Psoas muscle (tissue), 7 donors: ENCODE measurements at regions not wholly inside any gene's neighbourhood (a gene's known extent, or its start where the extent isn't known, plus 50 kb on each side); places are given as distances from the start of the nearest gene placed in this dataset.

Source experiments
- ATAC-seq, 4 donors: fragments of 200-7000 bp; cut with Tn5 transposase; one replicate each; pipeline ENCODE4 v1.9.1; 2020; ENCODE audit warnings: moderate library complexity in 3 of 4, mild to moderate bottlenecking in 2 of 4
- DNase-seq, 2 donors: peaks; one replicate each; pipeline ENCODE4 v3.0.0-alpha.2; 2020
- H3K27ac ChIP-seq: fragments of 200-600 bp; one replicate; pipeline ENCODE4 v1.8.0; 2022
- H3K27me3 ChIP-seq, 3 donors: fragments of 200-600 bp in 1 of 3; one replicate each; pipeline versions ENCODE4 v1.6.1 to v1.8.0; 2013 to 2022; ENCODE audit warnings: low read length in 2 of 3, mild to moderate bottlenecking in 2 of 3, moderate library complexity in 1 of 3; ENCODE audit not compliant: insufficient read depth in 3 of 3
- H3K36me3 ChIP-seq, 2 donors: fragments of 200-600 bp in 1 of 2; one replicate each; pipeline versions ENCODE4 v1.6.1 to v1.8.0; 2013 to 2022; ENCODE audit warnings: low read depth in 1 of 2, mild to moderate bottlenecking in 1 of 2, moderate library complexity in 1 of 2; ENCODE audit not compliant: insufficient read depth in 1 of 2
- H3K4me1 ChIP-seq: fragments of 200-600 bp; one replicate; pipeline ENCODE4 v1.8.0; 2022
- H3K4me3 ChIP-seq: fragments of 200-600 bp; one replicate; pipeline ENCODE4 v1.8.0; 2022; ENCODE audit warnings: mild to moderate bottlenecking
- H3K9me3 ChIP-seq: fragments of 200-600 bp; one replicate; pipeline ENCODE4 v1.8.0; 2022
- WGBS, 3 donors: extraction: QIAGEN DNeasy Blood & Tissue Kit; methylation state at CpG; one replicate each; pipeline versions ENCODE4 v1.1.6 to v1.1.7; 2013; 5-methylcytosine and 5-hydroxymethylcytosine counted together
- intact Hi-C, 2 donors: fragments of 100-400 bp; cut with DNase I; formaldehyde crosslinking; loops; one replicate each; pipeline versions ENCODE4 v1.11.0 to v1.14.2; 2022
- TF ChIP-seq, protein P1 (sequence below): fragments of 200-600 bp; IDR thresholded peaks from one replicate; pipeline ENCODE4 v1.8.0; 2022; ENCODE audit warnings: antibody characterized with exemption
- donor health status: healthy with polysubstance abuse.
- donor health status: DM: no; HTN: no; CAD: no; lungs with moderate emphysema.
- donor health status: Bipolar disorder and iron deficiency.
- donor health status: healthy.
- donor health status: DM: yes; HTN: yes; CAD: no.
- donor health status: DM: no; HTN: no; CAD: no.
- donor health status: DM: yes; HTN: yes; CAD: no.

DNA sequence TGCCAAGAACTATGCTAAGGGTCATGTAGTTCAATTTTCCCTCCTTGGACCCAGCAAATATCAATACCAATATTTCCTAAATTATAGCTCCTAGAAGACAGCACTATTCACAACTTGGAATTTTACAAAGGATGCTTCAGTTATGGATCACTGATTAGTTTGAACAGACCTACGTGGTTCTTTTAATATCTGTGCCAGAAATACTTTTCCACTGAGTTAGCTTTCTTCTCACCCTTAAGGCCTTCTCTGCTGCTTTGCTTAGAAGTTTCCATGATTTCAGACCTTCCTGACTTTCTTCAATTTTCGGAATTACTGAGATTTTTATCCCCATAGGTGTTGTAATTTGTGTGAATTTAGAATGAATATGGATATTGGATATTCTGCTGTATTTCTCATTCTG, 380.4 kb downstream of the PSAT1 start:
- no peaks in the 10 kb centered on the region for H3K4me1 ChIP-seq
- DNase-seq (no peak), ATAC-seq (no peak)
- intact Hi-C loops: no loop called here
- 59 to 72% (median 67%) methylated on average over 2 of the region's 2 CpGs for WGBS, 3 donors
- no peak overlapping the region for H3K27ac ChIP-seq
- H3K36me3 ChIP-seq: no peaks in the 10 kb centered on the region
- no peaks in the 10 kb centered on the region for H3K9me3 ChIP-seq
- TF ChIP-seq, protein P1, sequence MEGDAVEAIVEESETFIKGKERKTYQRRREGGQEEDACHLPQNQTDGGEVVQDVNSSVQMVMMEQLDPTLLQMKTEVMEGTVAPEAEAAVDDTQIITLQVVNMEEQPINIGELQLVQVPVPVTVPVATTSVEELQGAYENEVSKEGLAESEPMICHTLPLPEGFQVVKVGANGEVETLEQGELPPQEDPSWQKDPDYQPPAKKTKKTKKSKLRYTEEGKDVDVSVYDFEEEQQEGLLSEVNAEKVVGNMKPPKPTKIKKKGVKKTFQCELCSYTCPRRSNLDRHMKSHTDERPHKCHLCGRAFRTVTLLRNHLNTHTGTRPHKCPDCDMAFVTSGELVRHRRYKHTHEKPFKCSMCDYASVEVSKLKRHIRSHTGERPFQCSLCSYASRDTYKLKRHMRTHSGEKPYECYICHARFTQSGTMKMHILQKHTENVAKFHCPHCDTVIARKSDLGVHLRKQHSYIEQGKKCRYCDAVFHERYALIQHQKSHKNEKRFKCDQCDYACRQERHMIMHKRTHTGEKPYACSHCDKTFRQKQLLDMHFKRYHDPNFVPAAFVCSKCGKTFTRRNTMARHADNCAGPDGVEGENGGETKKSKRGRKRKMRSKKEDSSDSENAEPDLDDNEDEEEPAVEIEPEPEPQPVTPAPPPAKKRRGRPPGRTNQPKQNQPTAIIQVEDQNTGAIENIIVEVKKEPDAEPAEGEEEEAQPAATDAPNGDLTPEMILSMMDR: no peak
- H3K27me3 ChIP-seq: no peaks in the 10 kb centered on the region
- H3K4me3 ChIP-seq: no peak overlapping the region

DNA sequence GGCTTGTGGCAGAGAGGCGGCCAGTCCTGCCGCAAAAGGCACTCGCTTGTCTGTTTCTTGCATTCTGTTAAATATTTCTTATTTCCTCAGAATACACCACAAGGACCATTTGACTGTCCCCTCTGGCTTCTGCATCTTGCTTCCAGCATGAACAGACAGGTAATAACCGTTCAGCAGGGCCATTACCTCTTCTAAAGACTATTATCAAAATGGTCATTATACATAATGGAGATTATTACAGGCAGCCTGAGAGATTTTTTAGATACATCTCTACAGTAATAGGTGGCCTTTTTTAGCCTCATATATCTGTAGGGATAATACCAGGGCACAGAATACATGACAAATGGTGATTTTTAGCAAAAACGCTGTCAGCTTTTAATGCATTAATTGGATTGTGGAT, 382.0 kb downstream of the PSAT1 start:
- Histone ChIP-seq H3K4me1 (no peaks in the 10 kb centered on the region), H3K9me3 (no peaks in the 10 kb centered on the region), H3K36me3 (no peaks in the 10 kb centered on the region), H3K27me3 (no peaks in the 10 kb centered on the region), H3K27ac (no peak overlapping the region), H3K4me3 (no peak overlapping the region)
- TF ChIP-seq, protein P1: no peak
- 71 to 92% (median 92%) methylated on average over 5 of the region's 5 CpGs for WGBS, 3 donors
- no peak for DNase-seq
- intact Hi-C loops: no loop called here
- no peak for ATAC-seq

DNA sequence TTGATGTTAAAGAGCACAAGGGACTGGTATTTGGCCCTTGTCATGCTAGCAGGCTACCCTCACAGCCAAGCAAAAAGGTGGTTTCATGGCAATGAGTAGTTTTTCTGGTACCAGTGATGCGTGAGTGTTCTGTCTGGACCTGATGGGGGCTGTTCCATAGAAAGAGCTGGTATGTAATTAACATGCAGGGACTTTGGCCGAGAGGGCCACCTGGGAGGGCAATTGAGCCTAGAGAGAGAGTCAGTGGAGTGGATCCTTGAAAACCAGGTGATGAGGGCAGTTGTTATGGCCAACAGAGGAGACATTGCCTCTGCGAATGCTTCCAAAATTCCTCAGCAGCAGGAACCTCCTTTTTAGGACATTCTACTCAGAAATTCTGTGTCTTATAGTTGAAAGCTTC, 383.3 kb downstream of the PSAT1 start:
- Histone ChIP-seq H3K36me3 (no peaks in the 10 kb centered on the region), H3K9me3 (no peaks in the 10 kb centered on the region), H3K4me3 (no peak overlapping the region), H3K27ac (no peak overlapping the region), H3K4me1 (no peaks in the 10 kb centered on the region), H3K27me3 (no peaks in the 10 kb centered on the region)
- DNase-seq (no peak), ATAC-seq (no peak)
- intact Hi-C loops: no loop called here
- WGBS, 3 donors: 94 to 97% (median 95%) methylated on average over 3 of the region's 3 CpGs
- TF ChIP-seq, protein P1: no peak

DNA sequence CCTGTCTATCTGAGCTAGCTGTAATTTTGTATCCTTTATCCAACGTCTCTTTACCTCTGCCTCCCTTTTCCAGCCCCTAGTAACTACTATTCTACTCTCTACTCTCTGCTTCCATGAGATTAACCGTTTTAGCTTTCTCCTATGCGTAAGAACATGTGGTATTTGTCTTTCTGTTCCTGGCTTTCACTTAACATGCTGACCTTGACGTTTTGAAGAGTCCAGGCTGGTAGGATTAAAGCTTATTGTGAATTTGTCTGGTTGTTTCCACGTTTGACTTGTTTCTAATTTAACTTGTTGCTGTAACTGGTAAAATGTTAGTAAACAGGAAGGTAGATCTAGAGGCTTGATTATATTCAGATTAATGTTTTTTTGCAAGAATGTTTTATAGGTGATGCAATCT, 385.3 kb downstream of the PSAT1 start:
- H3K9me3 ChIP-seq: no peaks in the 10 kb centered on the region
- TF ChIP-seq, protein P1: no peak
- ATAC-seq: no peak
- 28 to 31% (median 31%) methylated on average over 5 of the region's 5 CpGs for WGBS, 3 donors
- no peaks in the 10 kb centered on the region for H3K27me3 ChIP-seq
- no peaks in the 10 kb centered on the region for H3K4me1 ChIP-seq
- intact Hi-C loops: no loop called here
- H3K4me3 ChIP-seq: no peak overlapping the region
- no peak for DNase-seq
- H3K36me3 ChIP-seq: no peaks in the 10 kb centered on the region
- no peak overlapping the region for H3K27ac ChIP-seq

DNA sequence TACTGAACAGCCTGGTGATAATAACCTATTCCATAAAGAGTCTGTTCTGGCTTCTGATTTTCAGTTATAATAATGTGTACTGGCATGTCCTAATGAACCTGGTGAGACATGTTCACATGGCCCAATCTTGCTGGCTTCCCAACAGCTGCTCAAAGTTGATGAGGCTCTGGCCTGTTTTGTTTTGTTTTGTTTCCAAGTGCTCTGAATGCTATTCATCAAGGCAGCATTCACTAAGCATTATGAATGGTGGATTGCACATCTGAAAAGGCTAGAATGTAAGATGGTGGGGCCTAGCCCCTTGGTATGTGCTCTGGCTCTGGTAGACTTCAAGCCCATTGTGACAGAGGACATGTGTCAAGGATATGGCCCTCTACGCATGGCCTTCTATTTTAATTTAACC, 388.5 kb downstream of the PSAT1 start:
- Histone ChIP-seq H3K27me3 (no peaks in the 10 kb centered on the region), H3K36me3 (no peaks in the 10 kb centered on the region), H3K27ac (no peak overlapping the region), H3K4me1 (no peaks in the 10 kb centered on the region), H3K9me3 (no peaks in the 10 kb centered on the region), H3K4me3 (no peak overlapping the region)
- ATAC-seq: no peak
- intact Hi-C loops: no loop called here
- no peak for DNase-seq
- TF ChIP-seq, protein P1: no peak
- 85 to 94% (median 93%) methylated on average over 1 of the region's 1 CpG for WGBS, 3 donors
